IMR-90 (cell line): ENCODE measurements at regions not wholly inside any gene's neighbourhood (a gene's known extent, or its start where the extent isn't known, plus 50 kb on each side); places are given as distances from the start of the nearest gene placed in this dataset.

Experiments
- CEBPB ChIP-seq: IDR thresholded peaks from 2 replicates; pipeline ENCODE4 v1.6.1; 2012; ENCODE audit warnings: low read depth, low read length, improper control_type of control experiment
- ELK1 ChIP-seq: fragments of 150-350 bp; IDR thresholded peaks from 2 replicates; pipeline ENCODE4 v1.6.1; 2016; ENCODE audit warnings: low read depth, mild to moderate bottlenecking, low read length, moderate library complexity, borderline replicate concordance
- FOS ChIP-seq: fragments of 150-350 bp; IDR thresholded peaks from 2 replicates; pipeline ENCODE4 v1.6.1; 2016; ENCODE audit warnings: low read depth, low read length
- MAFK ChIP-seq: IDR thresholded peaks from 2 replicates; pipeline ENCODE4 v1.6.1; 2012; ENCODE audit warnings: low read depth, low read length, improper control_type of control experiment
- MXI1 ChIP-seq: IDR thresholded peaks from 2 replicates; pipeline ENCODE4 v1.6.1; 2012; ENCODE audit warnings: low read depth, mild to moderate bottlenecking, low read length, moderate library complexity, borderline replicate concordance
- POLR2A ChIP-seq: IDR thresholded peaks from 2 replicates; pipeline ENCODE4 v1.6.1; 2012; ENCODE audit warnings: mild to moderate bottlenecking, low read depth, low read length
- RAD21 ChIP-seq: IDR thresholded peaks from 2 replicates; pipeline ENCODE4 v1.6.1; 2012; ENCODE audit warnings: low read length, improper control_type of control experiment
- RCOR1 ChIP-seq: IDR thresholded peaks from 2 replicates; pipeline ENCODE4 v1.6.1; 2012; ENCODE audit warnings: mild to moderate bottlenecking, low read length, improper control_type of control experiment; ENCODE audit not compliant: insufficient replicate concordance
- USF2 ChIP-seq: fragments of 150-350 bp; IDR thresholded peaks from 2 replicates; pipeline ENCODE4 v1.6.1; 2017; ENCODE audit warnings: mild to moderate bottlenecking, antibody characterized with exemption, low read length, low read depth
- TF ChIP-seq, protein P1 (sequence below): conservative IDR thresholded peaks from 2 replicates; pipeline ENCODE4 v1.5.1; 2012; ENCODE audit warnings: mild to moderate bottlenecking, low read depth, low read length, improper control_type of control experiment

DNA sequence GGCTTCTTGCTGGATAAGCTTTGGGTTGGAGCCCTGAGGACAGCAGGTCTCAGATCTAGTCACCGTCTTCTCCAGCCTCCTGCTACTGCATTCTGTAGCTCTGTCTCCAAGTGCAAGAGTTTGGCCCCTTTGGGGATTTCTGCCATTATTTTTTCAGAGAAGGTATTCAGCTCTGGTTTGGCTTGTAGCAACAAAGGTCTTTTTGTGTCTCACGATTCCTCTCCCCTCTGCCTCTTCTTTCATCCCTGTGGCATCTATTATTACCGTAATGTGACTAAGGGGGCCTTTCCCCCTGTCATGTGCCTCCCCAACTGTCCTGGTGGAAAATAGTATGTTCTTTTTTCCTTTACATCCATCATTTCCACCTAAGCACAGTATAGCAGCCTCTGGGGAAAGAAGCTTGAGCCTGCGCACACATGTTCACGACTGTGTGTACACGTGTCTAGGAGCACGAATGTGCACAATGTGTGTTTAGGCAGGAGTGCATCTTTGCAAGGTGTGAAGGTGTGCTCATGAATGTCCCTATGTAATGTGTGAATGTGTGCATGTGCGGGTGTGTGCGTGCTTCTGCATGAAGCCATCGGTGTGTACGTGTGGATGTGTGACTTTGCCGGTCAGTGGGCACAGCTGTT, 273.9 kb downstream of the ZNF536 start:
- TF ChIP-seq, protein P1, sequence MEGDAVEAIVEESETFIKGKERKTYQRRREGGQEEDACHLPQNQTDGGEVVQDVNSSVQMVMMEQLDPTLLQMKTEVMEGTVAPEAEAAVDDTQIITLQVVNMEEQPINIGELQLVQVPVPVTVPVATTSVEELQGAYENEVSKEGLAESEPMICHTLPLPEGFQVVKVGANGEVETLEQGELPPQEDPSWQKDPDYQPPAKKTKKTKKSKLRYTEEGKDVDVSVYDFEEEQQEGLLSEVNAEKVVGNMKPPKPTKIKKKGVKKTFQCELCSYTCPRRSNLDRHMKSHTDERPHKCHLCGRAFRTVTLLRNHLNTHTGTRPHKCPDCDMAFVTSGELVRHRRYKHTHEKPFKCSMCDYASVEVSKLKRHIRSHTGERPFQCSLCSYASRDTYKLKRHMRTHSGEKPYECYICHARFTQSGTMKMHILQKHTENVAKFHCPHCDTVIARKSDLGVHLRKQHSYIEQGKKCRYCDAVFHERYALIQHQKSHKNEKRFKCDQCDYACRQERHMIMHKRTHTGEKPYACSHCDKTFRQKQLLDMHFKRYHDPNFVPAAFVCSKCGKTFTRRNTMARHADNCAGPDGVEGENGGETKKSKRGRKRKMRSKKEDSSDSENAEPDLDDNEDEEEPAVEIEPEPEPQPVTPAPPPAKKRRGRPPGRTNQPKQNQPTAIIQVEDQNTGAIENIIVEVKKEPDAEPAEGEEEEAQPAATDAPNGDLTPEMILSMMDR: no peak
- TF ChIP-seq ELK1 (no peak), FOS (no peak), USF2 (no peak), RAD21 (no peak), RCOR1 (no peak), MXI1 (no peak), POLR2A (no peak), MAFK (no peak), CEBPB (no peak)
